Stimulated activated effector memory CD8-positive, alpha-beta T cell treated with anti-CD3 and anti-CD28 coated beads, Interleukin-12 subunit alpha, Interleukin-12 subunit beta, amount 100 ng/mL, for 72 hours (primary cell): ENCODE measurements at regions not wholly inside any gene's neighbourhood (a gene's known extent, or its start where the extent isn't known, plus 50 kb on each side); places are given as distances from the start of the nearest gene placed in this dataset.

Experiments used
- ATAC-seq: fragments of 150-1000 bp; cut with Tn5 transposase; 2 replicates; pipeline ENCODE4 v1.10.0; 2021
- DNase-seq, 2 donors: peaks; one replicate each; pipeline ENCODE4 v3.0.0; 2021 to 2022; ENCODE audit warnings: low spot score in 2 of 2
- H3K27ac Mint-ChIP-seq: one replicate; pipeline ENCODE4 v1.8.0; 2022; ENCODE audit warnings: mild to moderate bottlenecking, mixed read lengths
- H3K36me3 Mint-ChIP-seq: one replicate; pipeline ENCODE4 v1.8.0; 2022; ENCODE audit warnings: mild to moderate bottlenecking, mixed read lengths
- H3K4me1 Mint-ChIP-seq: one replicate; pipeline ENCODE4 v1.8.0; 2022; ENCODE audit warnings: mixed read lengths
- H3K4me3 Mint-ChIP-seq: one replicate; pipeline ENCODE4 v1.8.0; 2022; ENCODE audit warnings: mild to moderate bottlenecking, mixed read lengths
- H3K9me3 Mint-ChIP-seq: one replicate; pipeline ENCODE4 v1.8.0; 2022; ENCODE audit warnings: mixed read lengths

- ATAC-seq = no peak
- Mint-ChIP-seq H3K4me1 (no peaks in the 10 kb centered on the region), H3K9me3 (no peaks in the 10 kb centered on the region), H3K27ac (no peak overlapping the region), H3K4me3 (no peak overlapping the region), H3K36me3 (no peaks in the 10 kb centered on the region)
- no peak for DNase-seq
Observed at GRCh38 chr15:36529296-36530011, 50.0 kb upstream of the CDIN1 start.
